DOHH2 (cell line): ENCODE measurements at regions not wholly inside any gene's neighbourhood (a gene's known extent, or its start where the extent isn't known, plus 50 kb on each side); places are given as distances from the start of the nearest gene placed in this dataset.

Source experiments
- EZH2phosphoT487 ChIP-seq: fragments of 200-600 bp; sonication (generic); IDR thresholded peaks from 2 replicates; pipeline ENCODE4 v1.6.1; 2017; ENCODE audit warnings: borderline replicate concordance, mild to moderate bottlenecking, antibody characterized with exemption, low read length, moderate library complexity, mixed read lengths
- TF ChIP-seq, protein P1 (sequence below): fragments of 200-600 bp; sonication (generic); IDR thresholded peaks from one replicate; pipeline ENCODE4 v1.5.1; 2014; ENCODE audit warnings: antibody characterized with exemption, mild to moderate bottlenecking, low read depth, low read length; ENCODE audit not compliant: poor library complexity, severe bottlenecking

DNA sequence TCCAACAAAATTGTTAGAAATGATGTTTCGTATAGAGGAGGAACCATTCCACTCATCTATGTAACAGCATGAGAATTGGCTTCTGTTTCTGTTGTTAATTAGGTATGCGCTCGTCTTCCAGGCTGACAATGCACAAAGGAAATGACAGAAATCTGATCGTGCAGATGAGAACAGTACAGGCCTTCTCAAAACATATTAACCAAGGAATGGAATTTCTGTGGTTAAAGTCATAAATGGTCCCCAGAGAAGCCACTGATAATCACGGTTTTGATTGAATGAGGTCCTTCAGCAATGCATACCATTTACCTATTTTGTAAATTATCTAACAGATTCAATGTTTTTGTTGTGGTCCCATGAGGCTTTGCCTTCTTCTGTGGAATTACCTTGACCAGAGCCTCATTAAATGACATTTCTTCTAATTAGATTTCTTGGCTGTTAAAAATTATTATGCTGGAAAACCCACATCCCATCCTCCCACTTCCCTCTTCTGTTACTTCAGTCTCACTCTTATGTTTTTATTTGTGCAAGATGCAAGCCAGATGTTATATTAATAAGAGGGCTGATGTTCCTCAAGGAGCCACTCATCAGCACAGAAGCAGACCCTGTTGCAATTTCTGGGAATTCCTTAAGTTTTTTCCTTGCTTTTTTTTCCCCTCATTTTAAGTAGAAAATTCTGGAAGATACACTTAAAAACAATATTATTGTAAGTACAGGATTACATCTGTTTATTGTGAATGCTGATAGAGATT, 395.8 kb downstream of the PID1 start:
- TF ChIP-seq, protein P1, sequence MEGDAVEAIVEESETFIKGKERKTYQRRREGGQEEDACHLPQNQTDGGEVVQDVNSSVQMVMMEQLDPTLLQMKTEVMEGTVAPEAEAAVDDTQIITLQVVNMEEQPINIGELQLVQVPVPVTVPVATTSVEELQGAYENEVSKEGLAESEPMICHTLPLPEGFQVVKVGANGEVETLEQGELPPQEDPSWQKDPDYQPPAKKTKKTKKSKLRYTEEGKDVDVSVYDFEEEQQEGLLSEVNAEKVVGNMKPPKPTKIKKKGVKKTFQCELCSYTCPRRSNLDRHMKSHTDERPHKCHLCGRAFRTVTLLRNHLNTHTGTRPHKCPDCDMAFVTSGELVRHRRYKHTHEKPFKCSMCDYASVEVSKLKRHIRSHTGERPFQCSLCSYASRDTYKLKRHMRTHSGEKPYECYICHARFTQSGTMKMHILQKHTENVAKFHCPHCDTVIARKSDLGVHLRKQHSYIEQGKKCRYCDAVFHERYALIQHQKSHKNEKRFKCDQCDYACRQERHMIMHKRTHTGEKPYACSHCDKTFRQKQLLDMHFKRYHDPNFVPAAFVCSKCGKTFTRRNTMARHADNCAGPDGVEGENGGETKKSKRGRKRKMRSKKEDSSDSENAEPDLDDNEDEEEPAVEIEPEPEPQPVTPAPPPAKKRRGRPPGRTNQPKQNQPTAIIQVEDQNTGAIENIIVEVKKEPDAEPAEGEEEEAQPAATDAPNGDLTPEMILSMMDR, result no peak
- TF ChIP-seq EZH2phosphoT487, result no peak
